WTC11 (cell line): ENCODE measurements at regions not wholly inside any gene's neighbourhood (a gene's known extent, or its start where the extent isn't known, plus 50 kb on each side); places are given as distances from the start of the nearest gene placed in this dataset.
"Not testable (repeated sequence)": the region's sequence is repeated elsewhere in the genome, so short reads cannot be mapped to it uniquely, and the experiment has no call there.

Experiments used
- CTCF ChIP-seq: fragments of 200-600 bp; IDR thresholded peaks from 2 replicates; pipeline ENCODE4 v1.8.0; 2022; ENCODE audit warnings: antibody characterized with exemption
- ELF4 ChIP-seq: sonication (generic); formaldehyde crosslinking; IDR thresholded peaks from 2 replicates; pipeline ENCODE4 v1.8.1; 2022; ENCODE audit warnings: low read depth, mild to moderate bottlenecking, moderate library complexity, missing genetic modification reagents
- FOXK1 ChIP-seq: sonication (generic); formaldehyde crosslinking; IDR thresholded peaks from 2 replicates; pipeline ENCODE4 v1.8.0; 2022; ENCODE audit warnings: mild to moderate bottlenecking, moderate library complexity, missing genetic modification reagents
- GABPB1 ChIP-seq: sonication (generic); formaldehyde crosslinking; IDR thresholded peaks from 2 replicates; pipeline ENCODE4 v1.8.1; 2023; ENCODE audit warnings: mild to moderate bottlenecking, missing genetic modification reagents
- IRF2 ChIP-seq: sonication (generic); formaldehyde crosslinking; IDR thresholded peaks from 2 replicates; pipeline ENCODE4 v1.8.0; 2022; ENCODE audit warnings: low read depth, missing genetic modification reagents, borderline replicate concordance
- JUN ChIP-seq: sonication (generic); formaldehyde crosslinking; IDR thresholded peaks from 2 replicates; pipeline ENCODE4 v1.8.0; 2023; ENCODE audit warnings: mild to moderate bottlenecking, missing genetic modification reagents
- MAX ChIP-seq: sonication (generic); formaldehyde crosslinking; IDR thresholded peaks from 2 replicates; pipeline ENCODE4 v1.8.0; 2022; ENCODE audit warnings: mild to moderate bottlenecking, missing genetic modification reagents
- RELA ChIP-seq: sonication (generic); formaldehyde crosslinking; IDR thresholded peaks from 2 replicates; pipeline ENCODE4 v1.8.1; 2022; ENCODE audit warnings: missing genetic modification reagents, mild to moderate bottlenecking, borderline replicate concordance
- SOX15 ChIP-seq: fragments of 250-450 bp; sonication (Bioruptor Pico); IDR thresholded peaks from 2 replicates; pipeline ENCODE4 v1.9.0; 2021; ENCODE audit warnings: mild to moderate bottlenecking
- SP1 ChIP-seq: sonication (generic); formaldehyde crosslinking; conservative IDR thresholded peaks from 2 replicates; pipeline ENCODE4 v1.8.1; 2022; ENCODE audit warnings: missing genetic modification reagents
- ZBTB43 ChIP-seq: sonication (generic); formaldehyde crosslinking; IDR thresholded peaks from 2 replicates; pipeline ENCODE4 v1.8.1; 2023; ENCODE audit warnings: mild to moderate bottlenecking, missing genetic modification reagents
- TF ChIP-seq, protein P1 (sequence below): sonication (generic); formaldehyde crosslinking; IDR thresholded peaks from 2 replicates; pipeline ENCODE4 v1.8.1; 2022; ENCODE audit warnings: low read depth, mild to moderate bottlenecking, moderate library complexity, missing genetic modification reagents, borderline replicate concordance
- TF ChIP-seq, protein P2 (sequence below): sonication (generic); formaldehyde crosslinking; IDR thresholded peaks from 2 replicates; pipeline ENCODE4 v1.8.1; 2023; ENCODE audit warnings: mild to moderate bottlenecking, moderate library complexity, missing genetic modification reagents

DNA sequence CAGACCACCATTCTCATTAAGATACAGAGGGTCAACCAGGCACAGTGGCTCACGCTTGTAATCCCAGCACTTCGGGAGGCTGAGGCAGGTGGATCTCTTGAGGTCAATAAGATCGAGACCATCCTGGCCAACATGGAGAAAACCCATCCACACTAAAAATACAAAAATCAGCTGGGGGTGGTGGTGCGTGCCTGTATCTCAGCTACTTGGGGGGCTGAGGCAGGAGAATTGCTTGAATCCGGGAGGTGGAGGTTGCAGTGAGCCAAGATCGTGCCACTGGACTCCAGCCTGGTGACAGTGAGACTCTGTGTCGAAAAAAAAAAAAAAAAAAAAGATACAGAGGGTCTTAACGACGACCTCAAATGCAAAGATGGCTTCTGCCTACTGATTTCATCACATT is 320.4 kb downstream of the CYRIA start:
- not testable (repeated sequence) for TF ChIP-seq CTCF; IRF2 (CRISPR knock-in tag); ZBTB43 (CRISPR knock-in tag); RELA (CRISPR knock-in tag); MAX; GABPB1; FOXK1; JUN (CRISPR knock-in tag); ELF4 (CRISPR knock-in tag); SOX15; SP1 (CRISPR knock-in tag)
- TF ChIP-seq, protein P1, sequence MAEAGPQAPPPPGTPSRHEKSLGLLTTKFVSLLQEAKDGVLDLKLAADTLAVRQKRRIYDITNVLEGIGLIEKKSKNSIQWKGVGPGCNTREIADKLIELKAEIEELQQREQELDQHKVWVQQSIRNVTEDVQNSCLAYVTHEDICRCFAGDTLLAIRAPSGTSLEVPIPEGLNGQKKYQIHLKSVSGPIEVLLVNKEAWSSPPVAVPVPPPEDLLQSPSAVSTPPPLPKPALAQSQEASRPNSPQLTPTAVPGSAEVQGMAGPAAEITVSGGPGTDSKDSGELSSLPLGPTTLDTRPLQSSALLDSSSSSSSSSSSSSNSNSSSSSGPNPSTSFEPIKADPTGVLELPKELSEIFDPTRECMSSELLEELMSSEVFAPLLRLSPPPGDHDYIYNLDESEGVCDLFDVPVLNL (CRISPR knock-in tag), result not testable (repeated sequence)
- TF ChIP-seq, protein P2, sequence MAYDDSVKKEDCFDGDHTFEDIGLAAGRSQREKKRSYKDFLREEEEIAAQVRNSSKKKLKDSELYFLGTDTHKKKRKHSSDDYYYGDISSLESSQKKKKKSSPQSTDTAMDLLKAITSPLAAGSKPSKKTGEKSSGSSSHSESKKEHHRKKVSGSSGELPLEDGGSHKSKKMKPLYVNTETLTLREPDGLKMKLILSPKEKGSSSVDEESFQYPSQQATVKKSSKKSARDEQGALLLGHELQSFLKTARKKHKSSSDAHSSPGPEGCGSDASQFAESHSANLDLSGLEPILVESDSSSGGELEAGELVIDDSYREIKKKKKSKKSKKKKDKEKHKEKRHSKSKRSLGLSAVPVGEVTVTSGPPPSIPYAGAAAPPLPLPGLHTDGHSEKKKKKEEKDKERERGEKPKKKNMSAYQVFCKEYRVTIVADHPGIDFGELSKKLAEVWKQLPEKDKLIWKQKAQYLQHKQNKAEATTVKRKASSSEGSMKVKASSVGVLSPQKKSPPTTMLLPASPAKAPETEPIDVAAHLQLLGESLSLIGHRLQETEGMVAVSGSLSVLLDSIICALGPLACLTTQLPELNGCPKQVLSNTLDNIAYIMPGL, result not testable (repeated sequence)
